Neural cell (in vitro differentiated cells): ENCODE measurements at regions not wholly inside any gene's neighbourhood (a gene's known extent, or its start where the extent isn't known, plus 50 kb on each side); places are given as distances from the start of the nearest gene placed in this dataset.

Experiments
- CTCF ChIP-seq: fragments of 450-650 bp; IDR thresholded peaks from 2 replicates; pipeline ENCODE4 v1.5.1; 2014; ENCODE audit warnings: antibody characterized with exemption, mild to moderate bottlenecking, moderate library complexity; ENCODE audit not compliant: poor library complexity, severe bottlenecking
- EP300 ChIP-seq: fragments of 450-650 bp; conservative IDR thresholded peaks from 2 replicates; pipeline ENCODE4 v1.6.1; 2014; ENCODE audit warnings: antibody characterized with exemption, mild to moderate bottlenecking, moderate library complexity; ENCODE audit not compliant: poor library complexity, severe bottlenecking
- EZH2 ChIP-seq: fragments of 200-600, 300-800 bp; shearing (Covaris generic), sonication (generic); IDR thresholded peaks from 2 replicates; pipeline ENCODE4 v1.6.1; 2014; ENCODE audit warnings: antibody characterized with exemption, low read length, borderline replicate concordance, mild to moderate bottlenecking; ENCODE audit not compliant: insufficient read depth, poor library complexity, severe bottlenecking
- MXI1 ChIP-seq: fragments of 450-650 bp; conservative IDR thresholded peaks from 2 replicates; pipeline ENCODE4 v1.6.1; 2014; ENCODE audit warnings: antibody characterized with exemption, mild to moderate bottlenecking; ENCODE audit not compliant: poor library complexity, severe bottlenecking
- POLR2AphosphoS5 ChIP-seq: IDR thresholded peaks from 2 replicates; pipeline ENCODE4 v1.6.1; 2012
- REST ChIP-seq: IDR thresholded peaks from 2 replicates; pipeline ENCODE4 v1.6.1; 2012; ENCODE audit warnings: borderline replicate concordance
- TAF1 ChIP-seq: IDR thresholded peaks from 2 replicates; pipeline ENCODE4 v1.6.1; 2012; ENCODE audit warnings: low read depth

- TF ChIP-seq CTCF = no peak
- no peak for TF ChIP-seq EZH2
- TF ChIP-seq EP300 = no peak
- no peak for TF ChIP-seq REST
- no peak for TF ChIP-seq POLR2AphosphoS5
- TF ChIP-seq TAF1 = no peak
- no peak for TF ChIP-seq MXI1
These were observed 521.3 kb upstream of the CHORDC1 start for GRCh38 chr11:90744169-90744568.
